Activated B cell treated with CpG ODN at 0.5 μM for 24 hours (primary cell): ENCODE measurements at regions not wholly inside any gene's neighbourhood (a gene's known extent, or its start where the extent isn't known, plus 50 kb on each side); places are given as distances from the start of the nearest gene placed in this dataset.

Experiments used
- ATAC-seq: fragments of 200-7000 bp; cut with Tn5 transposase; one replicate; pipeline ENCODE4 v1.10.0; 2021; ENCODE audit warnings: low read depth, mild to moderate bottlenecking, moderate library complexity
- CTCF ChIA-PET: fragments of 350-600 bp; sonication (Branson Sonifier 250); formaldehyde crosslinking; loops from one replicate; lab custom pipeline; 2021; ENCODE audit warnings: antibody characterized with exemption; lab: Charles Lee
- POLR2A ChIA-PET: fragments of 350-600 bp; sonication (Branson Sonifier 250); formaldehyde crosslinking; loops from one replicate; lab custom pipeline; 2021; ENCODE audit warnings: antibody characterized with exemption; lab: Charles Lee
- DNase-seq: peaks from one replicate; pipeline ENCODE4 v3.0.0; 2022
- H3K27ac Mint-ChIP-seq: one replicate; pipeline ENCODE4 v1.8.0; 2020; ENCODE audit warnings: mixed read lengths
- H3K27me3 Mint-ChIP-seq: one replicate; pipeline ENCODE4 v1.8.0; 2021; ENCODE audit warnings: mixed read lengths
- H3K36me3 Mint-ChIP-seq: one replicate; pipeline ENCODE4 v1.8.0; 2021; ENCODE audit warnings: low read depth, mixed read lengths
- H3K4me1 Mint-ChIP-seq: one replicate; pipeline ENCODE4 v1.8.0; 2021; ENCODE audit warnings: mixed read lengths
- H3K4me3 Mint-ChIP-seq: one replicate; pipeline ENCODE4 v1.8.0; 2020; ENCODE audit warnings: mild to moderate bottlenecking, mixed read lengths
- H3K9me3 Mint-ChIP-seq: one replicate; pipeline ENCODE4 v1.8.0; 2020; ENCODE audit warnings: mixed read lengths
- intact Hi-C: fragments of 100-400 bp; cut with micrococcal nuclease; formaldehyde crosslinking; loops from one replicate; pipeline ENCODE4 v1.15.1; 2024
- TF ChIP-seq, protein P1 (sequence below): fragments of 200-600 bp; IDR thresholded peaks from one replicate; pipeline ENCODE4 v1.8.0; 2022; ENCODE audit warnings: antibody characterized with exemption, mild to moderate bottlenecking

- ChIA-PET CTCF (no interaction called here), POLR2A (no interaction called here)
- no peak for ATAC-seq
- intact Hi-C loops = no loop called here
- Mint-ChIP-seq H3K4me1 (peaks cover 6% of the 10 kb centered on the region), H3K27me3 (no peaks in the 10 kb centered on the region), H3K4me3 (no peak overlapping the region), H3K9me3 (no peaks in the 10 kb centered on the region), H3K36me3 (no peaks in the 10 kb centered on the region), H3K27ac (no peak overlapping the region)
- TF ChIP-seq, protein P1, sequence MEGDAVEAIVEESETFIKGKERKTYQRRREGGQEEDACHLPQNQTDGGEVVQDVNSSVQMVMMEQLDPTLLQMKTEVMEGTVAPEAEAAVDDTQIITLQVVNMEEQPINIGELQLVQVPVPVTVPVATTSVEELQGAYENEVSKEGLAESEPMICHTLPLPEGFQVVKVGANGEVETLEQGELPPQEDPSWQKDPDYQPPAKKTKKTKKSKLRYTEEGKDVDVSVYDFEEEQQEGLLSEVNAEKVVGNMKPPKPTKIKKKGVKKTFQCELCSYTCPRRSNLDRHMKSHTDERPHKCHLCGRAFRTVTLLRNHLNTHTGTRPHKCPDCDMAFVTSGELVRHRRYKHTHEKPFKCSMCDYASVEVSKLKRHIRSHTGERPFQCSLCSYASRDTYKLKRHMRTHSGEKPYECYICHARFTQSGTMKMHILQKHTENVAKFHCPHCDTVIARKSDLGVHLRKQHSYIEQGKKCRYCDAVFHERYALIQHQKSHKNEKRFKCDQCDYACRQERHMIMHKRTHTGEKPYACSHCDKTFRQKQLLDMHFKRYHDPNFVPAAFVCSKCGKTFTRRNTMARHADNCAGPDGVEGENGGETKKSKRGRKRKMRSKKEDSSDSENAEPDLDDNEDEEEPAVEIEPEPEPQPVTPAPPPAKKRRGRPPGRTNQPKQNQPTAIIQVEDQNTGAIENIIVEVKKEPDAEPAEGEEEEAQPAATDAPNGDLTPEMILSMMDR = no peak
- no peak for DNase-seq
Measured at GRCh38 chr5:124550731-124551130, 195.7 kb downstream of the ZNF608 start.

- no peaks in the 10 kb centered on the region for H3K27me3 Mint-ChIP-seq
- H3K9me3 Mint-ChIP-seq = no peaks in the 10 kb centered on the region
- POLR2A ChIA-PET = interaction anchor here (1.2 kb wide), 1 partner anchor 10 kb away, joined by 3 read pairs; no protein-coding TSS in a partner anchor
Measured at GRCh38 chr5:124549891-124550436, 196.5 kb downstream of the ZNF608 start.

DNA sequence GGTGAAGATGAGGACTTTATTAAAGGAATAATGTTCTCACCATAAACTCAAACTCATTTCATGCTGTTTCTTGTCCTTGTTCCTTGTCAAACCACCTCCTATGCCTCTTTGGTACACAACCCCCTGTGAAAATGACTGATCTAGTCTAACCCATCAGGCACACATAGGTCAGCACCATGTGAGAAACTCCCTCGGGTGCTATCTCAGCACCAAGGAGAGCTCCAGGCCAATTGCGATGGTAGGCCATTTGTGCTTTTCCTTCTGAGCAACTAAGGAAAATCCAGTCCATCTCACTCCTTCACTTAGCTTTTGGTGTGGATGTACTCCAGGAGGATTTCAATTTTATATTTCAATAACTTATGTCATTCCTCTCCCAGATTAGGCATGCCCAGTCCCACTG is 199.8 kb downstream of the ZNF608 start:
- ChIA-PET POLR2A (no interaction called here), CTCF (no interaction called here)
- Mint-ChIP-seq H3K4me3 (no peak overlapping the region), H3K9me3 (no peaks in the 10 kb centered on the region), H3K27ac (no peak overlapping the region), H3K4me1 (peaks cover 10% of the 10 kb centered on the region), H3K27me3 (no peaks in the 10 kb centered on the region), H3K36me3 (no peaks in the 10 kb centered on the region)
- ATAC-seq (no peak), DNase-seq (no peak)
- TF ChIP-seq, protein P1 = no peak
- intact Hi-C loops = no loop called here

More at GRCh38 chr5:124549891-124550436, 196.5 kb downstream of the ZNF608 start:
- CTCF ChIA-PET = no interaction called here
- ATAC-seq (no peak), DNase-seq (no peak)
- Mint-ChIP-seq H3K36me3 (no peaks in the 10 kb centered on the region), H3K4me3 (no peak overlapping the region), H3K4me1 (peaks cover 6% of the 10 kb centered on the region), H3K27ac (no peak overlapping the region)
- intact Hi-C loops = no loop called here
- TF ChIP-seq, protein P1 = no peak

DNA sequence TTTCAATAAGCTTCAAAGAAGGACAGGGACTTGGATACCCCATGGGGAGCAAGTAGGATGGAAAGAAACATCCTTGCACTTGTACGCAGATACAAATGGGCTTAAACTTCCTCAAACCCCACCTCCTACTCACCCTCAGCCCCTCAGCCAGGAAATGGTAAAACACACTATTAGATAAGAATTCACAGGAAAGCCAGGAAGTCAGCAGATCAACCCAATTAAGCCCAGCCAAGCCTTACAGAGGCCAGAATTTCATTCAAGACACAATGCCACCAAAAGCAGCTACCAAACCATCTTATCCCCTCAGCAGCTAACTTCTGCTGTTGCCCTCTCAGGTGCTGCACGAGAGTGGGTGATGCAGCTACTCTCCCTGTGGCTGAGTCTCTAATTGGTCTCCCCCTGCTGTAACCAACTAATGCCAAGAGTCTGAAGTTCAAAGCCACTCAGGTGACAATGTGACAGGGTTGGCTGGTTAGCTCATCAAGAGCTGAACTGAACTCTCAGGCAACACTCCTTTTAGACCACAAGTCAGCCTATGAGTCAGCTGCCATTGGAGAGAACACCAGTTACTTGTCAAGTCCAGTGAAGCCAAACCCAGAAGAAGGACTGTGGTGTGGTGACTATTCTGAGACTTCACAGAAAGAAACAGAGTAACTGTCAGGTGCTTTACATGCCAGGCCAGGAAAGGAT is 201.9 kb downstream of the ZNF608 start:
- Mint-ChIP-seq H3K4me1 (peaks cover 10% of the 10 kb centered on the region), H3K27ac (no peak overlapping the region), H3K4me3 (no peak overlapping the region), H3K36me3 (no peaks in the 10 kb centered on the region), H3K9me3 (no peaks in the 10 kb centered on the region), H3K27me3 (no peaks in the 10 kb centered on the region)
- intact Hi-C loops = no loop called here
- ATAC-seq = peak; percentile 90
- CTCF ChIA-PET = no interaction called here
- DNase-seq = no peak
- TF ChIP-seq, protein P1 = no peak
- POLR2A ChIA-PET = no interaction called here

GRCh38 chr5:124538931-124539330 is 207.5 kb downstream of the ZNF608 start:
- no peaks in the 10 kb centered on the region for H3K9me3 Mint-ChIP-seq

More at GRCh38 chr5:124538931-124539330, 207.5 kb downstream of the ZNF608 start:
- H3K4me1 Mint-ChIP-seq = no peaks in the 10 kb centered on the region
- ChIA-PET POLR2A (no interaction called here), CTCF (no interaction called here)
- intact Hi-C loops = no loop called here
- no peaks in the 10 kb centered on the region for H3K27me3 Mint-ChIP-seq
- TF ChIP-seq, protein P1 = no peak
- DNase-seq = no peak
- H3K27ac Mint-ChIP-seq = no peak overlapping the region
- no peaks in the 10 kb centered on the region for H3K36me3 Mint-ChIP-seq
- H3K4me3 Mint-ChIP-seq = no peak overlapping the region
- ATAC-seq = no peak
